ENCODE measurements at regions not wholly inside any gene's neighbourhood (a gene's known extent, or its start where the extent isn't known, plus 50 kb on each side); places are given as distances from the start of the nearest gene placed in this dataset.

GRCh38 chr4:1478766-1479355 is 72.6 kb upstream of the NKX1-1 start:
- Histone ChIP-seq H3K27ac (ENCODE audit: low read depth in 1 of 2, low read length in 2 of 2) (no peak overlapping the region), H3K36me3 (ENCODE audit: insufficient read depth, low read length) (no peaks in the 10 kb centered on the region), H3K9me3 (ENCODE audit: control insufficient read depth in 1 of 2, insufficient read depth in 1 of 2, low read length in 2 of 2) (peaks cover 16 to 41% of the 10 kb centered on the region in 2 experiments), H3K27me3 (ENCODE audit: control insufficient read depth in 1 of 2, insufficient read depth in 2 of 2, low read length in 2 of 2) (peaks cover 0 to 5% of the 10 kb centered on the region in 2 experiments), H3K4me1 (ENCODE audit: insufficient read depth, low read length) (no peaks in the 10 kb centered on the region), H3K4me3 (ENCODE audit: low read length) (no peak overlapping the region)
- CTCF ChIA-PET = no interaction called here
- ATAC-seq (ENCODE audit: poor library complexity) = no peak
- Mint-ChIP-seq H3K4me3 (no peak overlapping the region), H3K4me1 (ENCODE audit: low read depth) (no peaks in the 10 kb centered on the region), H3K27me3 (peaks cover 21% of the 10 kb centered on the region), H3K27ac (no peak overlapping the region), H3K9me3 (peaks cover 3% of the 10 kb centered on the region), H3K36me3 (ENCODE audit: low read depth) (no peaks in the 10 kb centered on the region)
- no peak for TF ChIP-seq CTCF (IDR thresholded peaks at IDR 0.05)
- POLR2A ChIA-PET = no interaction called here
- no peak for DNase-seq
- intact Hi-C loops (cut with DNase I, micrococcal nuclease) = no loop called here

- Mint-ChIP-seq H3K36me3 (ENCODE audit: low read depth) (no peaks in the 10 kb centered on the region), H3K4me1 (ENCODE audit: low read depth) (no peaks in the 10 kb centered on the region), H3K9me3 (peaks cover 3% of the 10 kb centered on the region), H3K27me3 (peaks cover 22% of the 10 kb centered on the region), H3K4me3 (no peak overlapping the region), H3K27ac (no peak overlapping the region)
- intact Hi-C loops (cut with DNase I, micrococcal nuclease) = no loop called here
- Histone ChIP-seq H3K9me3 (ENCODE audit: control insufficient read depth in 1 of 2, insufficient read depth in 1 of 2, low read length in 2 of 2) (peaks cover 16 to 41% of the 10 kb centered on the region in 2 experiments), H3K27me3 (ENCODE audit: control insufficient read depth in 1 of 2, insufficient read depth in 2 of 2, low read length in 2 of 2) (peaks cover 4 to 10% of the 10 kb centered on the region in 2 experiments), H3K27ac (ENCODE audit: low read depth in 1 of 2, low read length in 2 of 2) (no peak overlapping the region), H3K36me3 (ENCODE audit: insufficient read depth, low read length) (no peaks in the 10 kb centered on the region), H3K4me3 (ENCODE audit: low read length) (no peak overlapping the region), H3K4me1 (ENCODE audit: insufficient read depth, low read length) (no peaks in the 10 kb centered on the region)
- TF ChIP-seq CTCF (IDR thresholded peaks at IDR 0.05) = no peak
- no peak for ATAC-seq (ENCODE audit: poor library complexity)
- peak in 1 of 14 experiments; percentile 2 for DNase-seq
- ChIA-PET CTCF (no interaction called here), POLR2A (no interaction called here)
Observed at GRCh38 chr4:1477045-1477840, 71.0 kb upstream of the NKX1-1 start.

GRCh38 chr4:1476140-1476513 is 69.9 kb upstream of the NKX1-1 start:
- no peak overlapping the region for H3K4me3 Mint-ChIP-seq
- Histone ChIP-seq H3K4me3 (ENCODE audit: low read length) (no peak overlapping the region), H3K27me3 (ENCODE audit: control insufficient read depth in 1 of 2, insufficient read depth in 2 of 2, low read length in 2 of 2) (peaks cover 4 to 15% of the 10 kb centered on the region in 2 experiments), H3K27ac (ENCODE audit: low read depth in 1 of 2, low read length in 2 of 2) (no peak overlapping the region), H3K9me3 (ENCODE audit: control insufficient read depth in 1 of 2, insufficient read depth in 1 of 2, low read length in 2 of 2) (peaks cover 14 to 42% of the 10 kb centered on the region in 2 experiments), H3K4me1 (ENCODE audit: insufficient read depth, low read length) (no peaks in the 10 kb centered on the region), H3K36me3 (ENCODE audit: insufficient read depth, low read length) (no peaks in the 10 kb centered on the region)
- no peak for TF ChIP-seq CTCF (IDR thresholded peaks at IDR 0.05)
- ChIA-PET CTCF (no interaction called here), POLR2A (no interaction called here)
- H3K27ac Mint-ChIP-seq = no peak overlapping the region
- ATAC-seq (ENCODE audit: poor library complexity) (no peak), DNase-seq (no peak)
- no peaks in the 10 kb centered on the region for H3K36me3 Mint-ChIP-seq (ENCODE audit: low read depth)
- H3K9me3 Mint-ChIP-seq = no peaks in the 10 kb centered on the region
- intact Hi-C loops (cut with DNase I, micrococcal nuclease) = no loop called here
- peaks cover 24% of the 10 kb centered on the region for H3K27me3 Mint-ChIP-seq
- no peaks in the 10 kb centered on the region for H3K4me1 Mint-ChIP-seq (ENCODE audit: low read depth)

Data from CD4-positive, alpha-beta T cell (primary cell).